ENCODE measurements at regions not wholly inside any gene's neighbourhood (a gene's known extent, or its start where the extent isn't known, plus 50 kb on each side); places are given as distances from the start of the nearest gene placed in this dataset.

DNA sequence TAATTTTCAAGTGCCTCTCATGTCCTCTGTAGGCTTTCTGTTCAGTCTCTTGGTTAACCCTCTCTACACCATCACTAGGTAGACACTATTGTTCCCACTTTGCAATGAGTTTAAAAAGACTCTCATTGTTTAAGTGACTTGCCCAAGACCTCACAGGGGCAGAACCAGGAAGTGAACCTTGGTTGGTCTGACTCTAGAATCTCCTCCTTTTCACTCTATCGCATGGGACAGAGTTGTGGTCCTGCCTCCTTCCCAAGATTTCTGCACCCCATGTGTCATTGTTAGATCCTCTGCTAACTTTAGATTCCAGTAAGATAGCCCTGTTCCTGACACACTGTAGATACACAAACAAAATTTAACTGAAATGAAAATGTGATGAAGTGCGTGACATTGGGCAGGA is 481.7 kb upstream of the USP24 start:
- peaks cover 0 to 24% of the 10 kb centered on the region in 2 donors for H3K4me1 ChIP-seq
- H3K4me3 ChIP-seq, result no peak overlapping the region
- peak overlapping the region; percentile 23 to 36 for H3K27ac ChIP-seq
- no peak for DNase-seq (ENCODE audit: low spot score)
- H3K36me3 ChIP-seq, result no peaks in the 10 kb centered on the region
- no peaks in the 10 kb centered on the region for H3K9me3 ChIP-seq
- TF ChIP-seq CTCF (IDR thresholded peaks at IDR 0.05), result no peak
- H3K27me3 ChIP-seq, result no peaks in the 10 kb centered on the region

GRCh38 chr1:55696181-55696754 is 481.1 kb upstream of the USP24 start:
- H3K4me3 ChIP-seq, result no peak overlapping the region
- DNase-seq (ENCODE audit: low spot score), result peak; percentile 79
- no peak for TF ChIP-seq CTCF (IDR thresholded peaks at IDR 0.05)

GRCh38 chr1:55695552-55695951 is 480.4 kb upstream of the USP24 start:
- Histone ChIP-seq H3K4me3 (no peak overlapping the region), H3K4me1 (peaks cover 0 to 27% of the 10 kb centered on the region in 2 donors), H3K9me3 (no peaks in the 10 kb centered on the region), H3K27me3 (no peaks in the 10 kb centered on the region), H3K27ac (peak overlapping the region in 1 of 2 donors; percentile 23), H3K36me3 (no peaks in the 10 kb centered on the region)
- DNase-seq (ENCODE audit: low spot score), result no peak
- TF ChIP-seq CTCF (IDR thresholded peaks at IDR 0.05), result no peak

More at GRCh38 chr1:55696181-55696754, 481.1 kb upstream of the USP24 start:
- Histone ChIP-seq H3K27ac (peak overlapping the region; percentile 23 to 36), H3K4me1 (peaks cover 0 to 24% of the 10 kb centered on the region in 2 donors), H3K27me3 (no peaks in the 10 kb centered on the region), H3K9me3 (no peaks in the 10 kb centered on the region), H3K36me3 (no peaks in the 10 kb centered on the region)

DNA sequence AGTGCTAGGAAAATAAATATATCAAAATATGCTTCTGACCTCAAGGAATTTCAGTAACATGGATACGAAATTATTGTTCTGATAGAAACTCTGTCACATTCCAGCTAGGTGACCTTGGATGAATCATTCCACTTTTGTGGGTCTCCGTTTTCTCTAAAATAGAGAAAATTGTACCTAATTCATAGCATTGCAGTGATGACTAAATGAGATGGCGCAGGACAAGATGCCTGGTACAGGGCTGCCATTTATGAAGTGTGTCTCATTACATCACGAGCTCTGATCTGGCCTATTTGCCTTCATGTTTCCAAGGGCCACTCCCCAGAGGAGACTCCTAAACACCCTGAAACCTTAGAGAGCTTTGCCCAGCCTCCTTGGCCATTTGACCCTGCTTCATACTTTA is 480.0 kb upstream of the USP24 start:
- Histone ChIP-seq H3K27me3 (no peaks in the 10 kb centered on the region), H3K4me3 (no peak overlapping the region), H3K4me1 (peaks cover 0 to 31% of the 10 kb centered on the region in 2 donors), H3K36me3 (no peaks in the 10 kb centered on the region), H3K27ac (no peak overlapping the region), H3K9me3 (no peaks in the 10 kb centered on the region)
- DNase-seq (ENCODE audit: low spot score), result no peak
- no peak for TF ChIP-seq CTCF (IDR thresholded peaks at IDR 0.05)

GRCh38 chr1:55694310-55694801 is 479.2 kb upstream of the USP24 start:
- DNase-seq (ENCODE audit: low spot score), result no peak
- TF ChIP-seq CTCF (IDR thresholded peaks at IDR 0.05), result no peak
- Histone ChIP-seq H3K27me3 (no peaks in the 10 kb centered on the region), H3K4me1 (peaks cover 0 to 35% of the 10 kb centered on the region in 2 donors), H3K4me3 (no peak overlapping the region), H3K9me3 (no peaks in the 10 kb centered on the region), H3K27ac (no peak overlapping the region), H3K36me3 (no peaks in the 10 kb centered on the region)

GRCh38 chr1:55692726-55693125 is 477.6 kb upstream of the USP24 start:
- H3K4me1 ChIP-seq, result peaks cover 0 to 35% of the 10 kb centered on the region in 2 donors
- DNase-seq (ENCODE audit: low spot score), result no peak
- no peaks in the 10 kb centered on the region for H3K27me3 ChIP-seq
- H3K27ac ChIP-seq, result no peak overlapping the region
- H3K36me3 ChIP-seq, result no peaks in the 10 kb centered on the region
- no peak overlapping the region for H3K4me3 ChIP-seq
- no peaks in the 10 kb centered on the region for H3K9me3 ChIP-seq
- TF ChIP-seq CTCF (IDR thresholded peaks at IDR 0.05), result no peak
